ENCODE measurements at regions not wholly inside any gene's neighbourhood (a gene's known extent, or its start where the extent isn't known, plus 50 kb on each side); places are given as distances from the start of the nearest gene placed in this dataset.

- WGBS, result 78% methylated on average over 4 of the region's 4 CpGs
- Histone ChIP-seq H3K36me3 (no peaks in the 10 kb centered on the region), H3K4me3 (no peak overlapping the region), H3K4me1 (no peaks in the 10 kb centered on the region), H3K27me3 (no peaks in the 10 kb centered on the region), H3K27ac (no peak overlapping the region), H3K9me3 (no peaks in the 10 kb centered on the region)
- no peak for DNase-seq (ENCODE audit: low spot score in 2 of 2)
- no peak for TF ChIP-seq POLR2A (IDR thresholded peaks at IDR 0.05)
- no peak for TF ChIP-seq EP300 (IDR thresholded peaks at IDR 0.05)
- no peak for TF ChIP-seq POLR2AphosphoS5 (IDR thresholded peaks at IDR 0.05)
- TF ChIP-seq, protein P1, sequence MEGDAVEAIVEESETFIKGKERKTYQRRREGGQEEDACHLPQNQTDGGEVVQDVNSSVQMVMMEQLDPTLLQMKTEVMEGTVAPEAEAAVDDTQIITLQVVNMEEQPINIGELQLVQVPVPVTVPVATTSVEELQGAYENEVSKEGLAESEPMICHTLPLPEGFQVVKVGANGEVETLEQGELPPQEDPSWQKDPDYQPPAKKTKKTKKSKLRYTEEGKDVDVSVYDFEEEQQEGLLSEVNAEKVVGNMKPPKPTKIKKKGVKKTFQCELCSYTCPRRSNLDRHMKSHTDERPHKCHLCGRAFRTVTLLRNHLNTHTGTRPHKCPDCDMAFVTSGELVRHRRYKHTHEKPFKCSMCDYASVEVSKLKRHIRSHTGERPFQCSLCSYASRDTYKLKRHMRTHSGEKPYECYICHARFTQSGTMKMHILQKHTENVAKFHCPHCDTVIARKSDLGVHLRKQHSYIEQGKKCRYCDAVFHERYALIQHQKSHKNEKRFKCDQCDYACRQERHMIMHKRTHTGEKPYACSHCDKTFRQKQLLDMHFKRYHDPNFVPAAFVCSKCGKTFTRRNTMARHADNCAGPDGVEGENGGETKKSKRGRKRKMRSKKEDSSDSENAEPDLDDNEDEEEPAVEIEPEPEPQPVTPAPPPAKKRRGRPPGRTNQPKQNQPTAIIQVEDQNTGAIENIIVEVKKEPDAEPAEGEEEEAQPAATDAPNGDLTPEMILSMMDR (IDR thresholded peaks at IDR 0.05), result no peak
Observed at GRCh38 chr5:125272357-125272756, 525.9 kb upstream of the ZNF608 start.

GRCh38 chr5:125274211-125274610, 527.8 kb upstream of the ZNF608 start:
- Histone ChIP-seq H3K4me1 (no peaks in the 10 kb centered on the region), H3K4me3 (no peak overlapping the region), H3K27me3 (no peaks in the 10 kb centered on the region), H3K36me3 (no peaks in the 10 kb centered on the region), H3K9me3 (no peaks in the 10 kb centered on the region), H3K27ac (no peak overlapping the region)
- TF ChIP-seq POLR2AphosphoS5 (IDR thresholded peaks at IDR 0.05) (no peak), POLR2A (IDR thresholded peaks at IDR 0.05) (no peak), EP300 (IDR thresholded peaks at IDR 0.05) (no peak)
- TF ChIP-seq, protein P1 (IDR thresholded peaks at IDR 0.05), result no peak
- DNase-seq (ENCODE audit: low spot score in 2 of 2), result no peak
- 53% methylated on average over 1 of the region's 1 CpG for WGBS

DNA sequence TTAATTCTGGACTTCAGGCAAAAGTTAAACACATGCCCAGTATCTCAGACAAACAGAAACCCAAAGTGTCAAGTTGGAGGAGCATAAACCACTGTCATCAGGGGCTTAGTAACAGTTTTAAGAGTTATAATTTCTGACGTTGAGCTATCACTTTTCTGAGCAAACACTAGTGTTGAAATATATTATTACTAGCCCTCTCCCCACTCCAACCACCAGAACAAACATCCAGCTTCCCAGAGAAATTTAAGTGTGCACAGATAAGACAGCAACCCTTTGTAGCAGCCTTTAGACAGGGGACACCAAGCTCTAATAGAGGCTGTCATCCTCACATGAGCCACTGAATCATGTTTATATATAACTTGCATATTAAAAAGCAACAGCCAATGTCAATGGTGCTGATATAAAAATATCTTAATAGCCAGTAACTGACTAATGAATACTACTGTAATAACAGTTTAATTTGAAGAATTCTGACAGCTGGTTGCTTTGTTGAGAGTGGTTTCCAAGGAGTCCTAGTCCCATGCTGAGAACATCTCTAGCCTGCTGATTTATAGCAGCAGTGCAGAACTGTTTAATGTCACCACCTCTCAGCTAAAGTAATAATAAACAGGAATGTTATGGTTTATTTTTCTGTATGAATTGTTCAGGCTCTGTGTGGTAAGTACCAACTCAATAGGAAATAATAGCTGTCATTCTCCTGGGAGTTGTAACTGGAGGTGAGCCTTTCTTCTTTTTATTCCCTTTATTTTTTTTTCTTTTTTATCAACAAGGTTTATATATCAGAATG, 528.7 kb upstream of the ZNF608 start:
- no peaks in the 10 kb centered on the region for H3K4me1 ChIP-seq
- 48% methylated on average over 1 of the region's 1 CpG for WGBS
- H3K4me3 ChIP-seq, result no peak overlapping the region
- H3K27me3 ChIP-seq, result no peaks in the 10 kb centered on the region
- DNase-seq (ENCODE audit: low spot score in 2 of 2), result no peak
- no peak overlapping the region for H3K27ac ChIP-seq
- no peak for TF ChIP-seq POLR2AphosphoS5 (IDR thresholded peaks at IDR 0.05)
- TF ChIP-seq, protein P1 (IDR thresholded peaks at IDR 0.05), result no peak
- no peak for TF ChIP-seq EP300 (IDR thresholded peaks at IDR 0.05)
- no peak for TF ChIP-seq POLR2A (IDR thresholded peaks at IDR 0.05)
- H3K36me3 ChIP-seq, result no peaks in the 10 kb centered on the region
- H3K9me3 ChIP-seq, result no peaks in the 10 kb centered on the region

DNA sequence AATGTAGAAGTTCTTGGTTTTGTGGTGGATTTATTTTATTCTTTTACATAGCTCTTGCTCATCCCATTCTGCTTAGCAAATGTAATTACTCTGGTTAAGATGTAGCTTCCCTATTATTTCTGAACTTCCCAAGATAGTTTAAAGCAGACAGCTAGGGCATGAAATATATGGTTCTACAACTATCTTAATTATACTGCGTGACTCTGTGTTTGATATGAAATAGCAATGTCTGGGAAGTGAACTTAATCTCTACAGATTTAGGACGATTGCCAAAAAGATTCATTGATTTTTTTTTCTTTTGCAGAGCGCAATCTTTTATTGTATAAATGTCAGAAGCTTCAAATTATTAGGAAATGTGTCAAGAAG, 529.3 kb upstream of the ZNF608 start:
- Histone ChIP-seq H3K36me3 (no peaks in the 10 kb centered on the region), H3K9me3 (no peaks in the 10 kb centered on the region), H3K4me3 (no peak overlapping the region), H3K27ac (no peak overlapping the region), H3K27me3 (no peaks in the 10 kb centered on the region), H3K4me1 (no peaks in the 10 kb centered on the region)
- no peak for DNase-seq (ENCODE audit: low spot score in 2 of 2)
- WGBS, result 69% methylated on average over 3 of the region's 3 CpGs
- TF ChIP-seq POLR2AphosphoS5 (IDR thresholded peaks at IDR 0.05) (no peak), POLR2A (IDR thresholded peaks at IDR 0.05) (no peak), EP300 (IDR thresholded peaks at IDR 0.05) (no peak)
- TF ChIP-seq, protein P1 (IDR thresholded peaks at IDR 0.05), result no peak

DNA sequence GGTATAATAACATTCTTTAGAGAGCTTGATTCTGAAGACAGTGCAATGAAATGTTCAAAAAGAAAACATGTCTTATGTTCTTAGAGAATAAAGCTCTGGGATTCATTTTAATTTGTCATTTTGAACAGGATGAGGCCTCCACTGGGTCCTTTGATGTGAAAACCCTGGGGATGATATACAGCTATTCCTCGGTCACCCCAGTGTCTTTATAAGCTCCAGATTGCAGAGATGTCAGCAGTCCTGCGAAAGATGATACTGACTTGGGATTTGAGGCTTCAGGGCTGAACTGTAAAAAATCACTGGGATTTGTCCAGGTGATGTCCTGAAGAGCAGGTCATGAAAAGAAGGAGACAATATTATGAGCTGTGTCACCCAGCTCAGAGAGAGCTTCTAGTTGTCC, 529.7 kb upstream of the ZNF608 start:
- TF ChIP-seq POLR2AphosphoS5 (IDR thresholded peaks at IDR 0.05), result no peak
- TF ChIP-seq, protein P1 (IDR thresholded peaks at IDR 0.05), result no peak
- TF ChIP-seq EP300 (IDR thresholded peaks at IDR 0.05), result no peak
- no peak for TF ChIP-seq POLR2A (IDR thresholded peaks at IDR 0.05)
- no peaks in the 10 kb centered on the region for H3K4me1 ChIP-seq
- 93% methylated on average over 2 of the region's 2 CpGs for WGBS

More for the DNA sequence above, 529.7 kb upstream of the ZNF608 start:
- Histone ChIP-seq H3K36me3 (no peaks in the 10 kb centered on the region), H3K27ac (no peak overlapping the region), H3K4me3 (no peak overlapping the region), H3K27me3 (no peaks in the 10 kb centered on the region), H3K9me3 (no peaks in the 10 kb centered on the region)
- no peak for DNase-seq (ENCODE audit: low spot score in 2 of 2)

Data from suprapubic skin (tissue), 4 donors.